Cardiac muscle cell (in vitro differentiated cells and primary cell): ENCODE measurements at regions not wholly inside any gene's neighbourhood (a gene's known extent, or its start where the extent isn't known, plus 50 kb on each side); places are given as distances from the start of the nearest gene placed in this dataset.

ENCODE experiments used
- DNase-seq, 2 donors: peaks; one replicate each; pipeline versions ENCODE4 v3.0.0 to v3.0.0-alpha.2; 2010 to 2017; ENCODE audit warnings: low read depth in 1 of 2, low spot score in 1 of 2
- H3K27ac ChIP-seq: fragments of 200-600 bp; sonication (generic); 2 replicates; pipeline ENCODE4 v1.5.1; 2016
- H3K27me3 ChIP-seq: fragments of 200-600 bp; sonication (generic); 2 replicates; pipeline ENCODE4 v1.6.0; 2016; ENCODE audit warnings: control low read depth
- H3K36me3 ChIP-seq: fragments of 200-600 bp; sonication (generic); 2 replicates; pipeline ENCODE4 v1.5.1; 2016; ENCODE audit warnings: control low read depth
- H3K4me1 ChIP-seq: fragments of 200-600 bp; sonication (generic); 2 replicates; pipeline ENCODE4 v1.8.1; 2017; ENCODE audit warnings: low read depth, mild to moderate bottlenecking, mixed run types
- H3K4me3 ChIP-seq: fragments of 200-600 bp; sonication (generic); 2 replicates; pipeline ENCODE4 v1.5.1; 2016; ENCODE audit warnings: mild to moderate bottlenecking
- H3K9me3 ChIP-seq: fragments of 200-600 bp; sonication (generic); 2 replicates; pipeline ENCODE4 v1.5.1; 2017; ENCODE audit warnings: low read depth, mild to moderate bottlenecking, control low read depth
- CTCF ChIP-seq: IDR thresholded peaks from 2 replicates; pipeline ENCODE4 v1.5.1; 2012; ENCODE audit warnings: low read depth, mild to moderate bottlenecking, low read length

- Histone ChIP-seq H3K36me3 (no peaks in the 10 kb centered on the region), H3K4me1 (no peaks in the 10 kb centered on the region), H3K9me3 (no peaks in the 10 kb centered on the region), H3K4me3 (no peak overlapping the region), H3K27ac (no peak overlapping the region), H3K27me3 (no peaks in the 10 kb centered on the region)
- no peak for DNase-seq
- TF ChIP-seq CTCF: no peak
These were observed 87.9 kb upstream of the SPAG17 start for GRCh38 chr1:118272884-118273283.

- H3K4me1 ChIP-seq: no peaks in the 10 kb centered on the region
- DNase-seq: no peak
- no peak for TF ChIP-seq CTCF
- H3K36me3 ChIP-seq: no peaks in the 10 kb centered on the region
- H3K4me3 ChIP-seq: no peak overlapping the region
- no peaks in the 10 kb centered on the region for H3K9me3 ChIP-seq
- no peak overlapping the region for H3K27ac ChIP-seq
- H3K27me3 ChIP-seq: no peaks in the 10 kb centered on the region
These were observed 86.9 kb upstream of the SPAG17 start for GRCh38 chr1:118271883-118272282.

- no peaks in the 10 kb centered on the region for H3K4me1 ChIP-seq
- H3K27ac ChIP-seq: no peak overlapping the region
- TF ChIP-seq CTCF: no peak
These were observed 84.6 kb upstream of the SPAG17 start for GRCh38 chr1:118269598-118269997.

GRCh38 chr1:118266436-118266835 is 81.4 kb upstream of the SPAG17 start:
- no peaks in the 10 kb centered on the region for H3K36me3 ChIP-seq
- H3K27ac ChIP-seq: no peak overlapping the region
- H3K27me3 ChIP-seq: no peaks in the 10 kb centered on the region
- H3K4me1 ChIP-seq: no peaks in the 10 kb centered on the region
- H3K9me3 ChIP-seq: no peaks in the 10 kb centered on the region
- no peak overlapping the region for H3K4me3 ChIP-seq
- no peak for DNase-seq
- TF ChIP-seq CTCF: no peak

More at GRCh38 chr1:118269598-118269997, 84.6 kb upstream of the SPAG17 start:
- H3K27me3 ChIP-seq: no peaks in the 10 kb centered on the region
- no peaks in the 10 kb centered on the region for H3K9me3 ChIP-seq
- no peaks in the 10 kb centered on the region for H3K36me3 ChIP-seq
- DNase-seq: no peak
- no peak overlapping the region for H3K4me3 ChIP-seq

- Histone ChIP-seq H3K9me3 (no peaks in the 10 kb centered on the region), H3K4me1 (no peaks in the 10 kb centered on the region), H3K27ac (no peak overlapping the region), H3K36me3 (no peaks in the 10 kb centered on the region), H3K27me3 (no peaks in the 10 kb centered on the region), H3K4me3 (no peak overlapping the region)
- no peak for TF ChIP-seq CTCF
- no peak for DNase-seq
These were observed 79.3 kb upstream of the SPAG17 start for GRCh38 chr1:118264343-118264742.

GRCh38 chr1:118262865-118263264 is 77.8 kb upstream of the SPAG17 start:
- H3K4me1 ChIP-seq: no peaks in the 10 kb centered on the region
- DNase-seq: no peak
- no peak overlapping the region for H3K4me3 ChIP-seq
- H3K27ac ChIP-seq: no peak overlapping the region
- H3K27me3 ChIP-seq: no peaks in the 10 kb centered on the region
- H3K36me3 ChIP-seq: no peaks in the 10 kb centered on the region
- no peak for TF ChIP-seq CTCF
- H3K9me3 ChIP-seq: no peaks in the 10 kb centered on the region
